Liver (tissue), 3 donors: ENCODE measurements at regions not wholly inside any gene's neighbourhood (a gene's known extent, or its start where the extent isn't known, plus 50 kb on each side); places are given as distances from the start of the nearest gene placed in this dataset.

Experiments used
- EGR1 ChIP-seq, 2 donors: IDR thresholded peaks; 2 replicates each; pipeline ENCODE4 v1.6.1; 2016 to 2018; ENCODE audit warnings: antibody characterized with exemption in 2 of 2, low read depth in 2 of 2
- FOXA1 ChIP-seq: IDR thresholded peaks from 2 replicates; pipeline ENCODE4 v1.6.1; 2016; ENCODE audit warnings: antibody characterized with exemption
- FOXA2 ChIP-seq: IDR thresholded peaks from 2 replicates; pipeline ENCODE4 v1.6.1; 2016; ENCODE audit warnings: antibody characterized with exemption
- GABPA ChIP-seq, 2 donors: IDR thresholded peaks in 1 of 2; conservative IDR thresholded peaks in 1 of 2; 2 replicates each; pipeline ENCODE4 v1.6.1; 2016; ENCODE audit warnings: antibody characterized with exemption in 2 of 2, mild to moderate bottlenecking in 1 of 2, moderate library complexity in 1 of 2
- JUND ChIP-seq, 2 donors: IDR thresholded peaks; 2 replicates each; pipeline ENCODE4 v1.6.1; 2016; ENCODE audit warnings: antibody characterized with exemption in 2 of 2
- NR2F2 ChIP-seq: IDR thresholded peaks from 2 replicates; pipeline ENCODE4 v1.6.1; 2016; ENCODE audit warnings: antibody characterized with exemption
- RXRA ChIP-seq, 2 donors: IDR thresholded peaks; 2 replicates each; pipeline ENCODE4 v1.6.1; 2017 to 2018; ENCODE audit warnings: antibody characterized with exemption in 2 of 2, mild to moderate bottlenecking in 1 of 2
- SP1 ChIP-seq: IDR thresholded peaks from 2 replicates; pipeline ENCODE4 v1.6.1; 2018; ENCODE audit warnings: antibody characterized with exemption, mild to moderate bottlenecking
- TAF1 ChIP-seq: conservative IDR thresholded peaks from 2 replicates; pipeline ENCODE4 v1.6.1; 2016; ENCODE audit warnings: antibody characterized with exemption, mild to moderate bottlenecking
- TF ChIP-seq, protein P1 (sequence below): fragments of 150-350 bp; IDR thresholded peaks from 2 replicates; pipeline ENCODE4 v1.5.1; 2017; ENCODE audit warnings: improper control_type of control experiment, low read depth, low read length; ENCODE audit not compliant: missing input control
- TF ChIP-seq, protein P2 (sequence below): IDR thresholded peaks from 2 replicates; pipeline ENCODE4 v1.6.1; 2016; ENCODE audit warnings: antibody characterized with exemption, mild to moderate bottlenecking
- TF ChIP-seq, protein P3 (sequence below): IDR thresholded peaks from 2 replicates; pipeline ENCODE4 v1.6.1; 2016; ENCODE audit warnings: antibody characterized with exemption
- TF ChIP-seq, protein P4 (sequence below): IDR thresholded peaks from 2 replicates; pipeline ENCODE4 v1.6.1; 2016; ENCODE audit warnings: antibody characterized with exemption
- TF ChIP-seq, protein P5 (sequence below): IDR thresholded peaks from 2 replicates; pipeline ENCODE4 v1.6.1; 2016; ENCODE audit warnings: antibody characterized with exemption
- donor health status: healthy.
- donor health status: healthy.

DNA sequence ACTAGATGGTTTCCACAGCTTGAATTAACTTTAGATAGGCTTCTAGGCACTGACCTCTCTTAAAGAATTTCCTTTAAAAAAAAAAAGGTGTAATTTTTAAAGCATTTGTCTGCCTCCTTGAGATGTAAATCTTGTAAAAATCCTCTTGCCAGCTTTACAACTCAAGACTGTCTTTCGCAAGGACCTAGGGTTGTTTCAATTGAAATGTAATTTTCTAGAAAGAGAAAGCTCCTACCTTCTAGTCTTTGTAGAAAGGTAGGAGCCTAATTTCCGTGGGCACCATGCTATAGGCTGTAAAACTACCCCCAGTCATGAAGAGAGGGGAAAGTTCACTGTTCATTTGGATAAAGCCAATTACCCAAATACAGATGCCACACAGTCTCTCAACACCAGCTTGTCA, 228.8 kb upstream of the TMEM229A start:
- no peak for TF ChIP-seq GABPA (IDR thresholded peaks at IDR 0.05 in 1 of 2, conservative IDR thresholded peaks at IDR 0.05 in 1 of 2)
- no peak for TF ChIP-seq TAF1
- no peak for TF ChIP-seq JUND (IDR thresholded peaks at IDR 0.05)
- no peak for TF ChIP-seq FOXA1
- TF ChIP-seq, protein P1, sequence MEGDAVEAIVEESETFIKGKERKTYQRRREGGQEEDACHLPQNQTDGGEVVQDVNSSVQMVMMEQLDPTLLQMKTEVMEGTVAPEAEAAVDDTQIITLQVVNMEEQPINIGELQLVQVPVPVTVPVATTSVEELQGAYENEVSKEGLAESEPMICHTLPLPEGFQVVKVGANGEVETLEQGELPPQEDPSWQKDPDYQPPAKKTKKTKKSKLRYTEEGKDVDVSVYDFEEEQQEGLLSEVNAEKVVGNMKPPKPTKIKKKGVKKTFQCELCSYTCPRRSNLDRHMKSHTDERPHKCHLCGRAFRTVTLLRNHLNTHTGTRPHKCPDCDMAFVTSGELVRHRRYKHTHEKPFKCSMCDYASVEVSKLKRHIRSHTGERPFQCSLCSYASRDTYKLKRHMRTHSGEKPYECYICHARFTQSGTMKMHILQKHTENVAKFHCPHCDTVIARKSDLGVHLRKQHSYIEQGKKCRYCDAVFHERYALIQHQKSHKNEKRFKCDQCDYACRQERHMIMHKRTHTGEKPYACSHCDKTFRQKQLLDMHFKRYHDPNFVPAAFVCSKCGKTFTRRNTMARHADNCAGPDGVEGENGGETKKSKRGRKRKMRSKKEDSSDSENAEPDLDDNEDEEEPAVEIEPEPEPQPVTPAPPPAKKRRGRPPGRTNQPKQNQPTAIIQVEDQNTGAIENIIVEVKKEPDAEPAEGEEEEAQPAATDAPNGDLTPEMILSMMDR, result no peak
- TF ChIP-seq RXRA (IDR thresholded peaks at IDR 0.05), result no peak
- TF ChIP-seq, protein P2, sequence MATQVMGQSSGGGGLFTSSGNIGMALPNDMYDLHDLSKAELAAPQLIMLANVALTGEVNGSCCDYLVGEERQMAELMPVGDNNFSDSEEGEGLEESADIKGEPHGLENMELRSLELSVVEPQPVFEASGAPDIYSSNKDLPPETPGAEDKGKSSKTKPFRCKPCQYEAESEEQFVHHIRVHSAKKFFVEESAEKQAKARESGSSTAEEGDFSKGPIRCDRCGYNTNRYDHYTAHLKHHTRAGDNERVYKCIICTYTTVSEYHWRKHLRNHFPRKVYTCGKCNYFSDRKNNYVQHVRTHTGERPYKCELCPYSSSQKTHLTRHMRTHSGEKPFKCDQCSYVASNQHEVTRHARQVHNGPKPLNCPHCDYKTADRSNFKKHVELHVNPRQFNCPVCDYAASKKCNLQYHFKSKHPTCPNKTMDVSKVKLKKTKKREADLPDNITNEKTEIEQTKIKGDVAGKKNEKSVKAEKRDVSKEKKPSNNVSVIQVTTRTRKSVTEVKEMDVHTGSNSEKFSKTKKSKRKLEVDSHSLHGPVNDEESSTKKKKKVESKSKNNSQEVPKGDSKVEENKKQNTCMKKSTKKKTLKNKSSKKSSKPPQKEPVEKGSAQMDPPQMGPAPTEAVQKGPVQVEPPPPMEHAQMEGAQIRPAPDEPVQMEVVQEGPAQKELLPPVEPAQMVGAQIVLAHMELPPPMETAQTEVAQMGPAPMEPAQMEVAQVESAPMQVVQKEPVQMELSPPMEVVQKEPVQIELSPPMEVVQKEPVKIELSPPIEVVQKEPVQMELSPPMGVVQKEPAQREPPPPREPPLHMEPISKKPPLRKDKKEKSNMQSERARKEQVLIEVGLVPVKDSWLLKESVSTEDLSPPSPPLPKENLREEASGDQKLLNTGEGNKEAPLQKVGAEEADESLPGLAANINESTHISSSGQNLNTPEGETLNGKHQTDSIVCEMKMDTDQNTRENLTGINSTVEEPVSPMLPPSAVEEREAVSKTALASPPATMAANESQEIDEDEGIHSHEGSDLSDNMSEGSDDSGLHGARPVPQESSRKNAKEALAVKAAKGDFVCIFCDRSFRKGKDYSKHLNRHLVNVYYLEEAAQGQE, result no peak
- no peak for TF ChIP-seq NR2F2
- no peak for TF ChIP-seq SP1
- TF ChIP-seq, protein P3, sequence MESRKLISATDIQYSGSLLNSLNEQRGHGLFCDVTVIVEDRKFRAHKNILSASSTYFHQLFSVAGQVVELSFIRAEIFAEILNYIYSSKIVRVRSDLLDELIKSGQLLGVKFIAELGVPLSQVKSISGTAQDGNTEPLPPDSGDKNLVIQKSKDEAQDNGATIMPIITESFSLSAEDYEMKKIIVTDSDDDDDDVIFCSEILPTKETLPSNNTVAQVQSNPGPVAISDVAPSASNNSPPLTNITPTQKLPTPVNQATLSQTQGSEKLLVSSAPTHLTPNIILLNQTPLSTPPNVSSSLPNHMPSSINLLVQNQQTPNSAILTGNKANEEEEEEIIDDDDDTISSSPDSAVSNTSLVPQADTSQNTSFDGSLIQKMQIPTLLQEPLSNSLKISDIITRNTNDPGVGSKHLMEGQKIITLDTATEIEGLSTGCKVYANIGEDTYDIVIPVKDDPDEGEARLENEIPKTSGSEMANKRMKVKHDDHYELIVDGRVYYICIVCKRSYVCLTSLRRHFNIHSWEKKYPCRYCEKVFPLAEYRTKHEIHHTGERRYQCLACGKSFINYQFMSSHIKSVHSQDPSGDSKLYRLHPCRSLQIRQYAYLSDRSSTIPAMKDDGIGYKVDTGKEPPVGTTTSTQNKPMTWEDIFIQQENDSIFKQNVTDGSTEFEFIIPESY, result no peak
- TF ChIP-seq, protein P4, sequence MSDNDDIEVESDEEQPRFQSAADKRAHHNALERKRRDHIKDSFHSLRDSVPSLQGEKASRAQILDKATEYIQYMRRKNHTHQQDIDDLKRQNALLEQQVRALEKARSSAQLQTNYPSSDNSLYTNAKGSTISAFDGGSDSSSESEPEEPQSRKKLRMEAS, result no peak
- TF ChIP-seq FOXA2, result no peak
- TF ChIP-seq, protein P5, sequence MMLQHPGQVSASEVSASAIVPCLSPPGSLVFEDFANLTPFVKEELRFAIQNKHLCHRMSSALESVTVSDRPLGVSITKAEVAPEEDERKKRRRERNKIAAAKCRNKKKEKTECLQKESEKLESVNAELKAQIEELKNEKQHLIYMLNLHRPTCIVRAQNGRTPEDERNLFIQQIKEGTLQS, result no peak
- no peak for TF ChIP-seq EGR1 (IDR thresholded peaks at IDR 0.05; ENCODE audit: low read depth in 2 of 2)
